ENCODE measurements at regions not wholly inside any gene's neighbourhood (a gene's known extent, or its start where the extent isn't known, plus 50 kb on each side); places are given as distances from the start of the nearest gene placed in this dataset.
"Not testable (repeated sequence)": the region's sequence is repeated elsewhere in the genome, so short reads cannot be mapped to it uniquely, and the experiment has no call there.

DNA sequence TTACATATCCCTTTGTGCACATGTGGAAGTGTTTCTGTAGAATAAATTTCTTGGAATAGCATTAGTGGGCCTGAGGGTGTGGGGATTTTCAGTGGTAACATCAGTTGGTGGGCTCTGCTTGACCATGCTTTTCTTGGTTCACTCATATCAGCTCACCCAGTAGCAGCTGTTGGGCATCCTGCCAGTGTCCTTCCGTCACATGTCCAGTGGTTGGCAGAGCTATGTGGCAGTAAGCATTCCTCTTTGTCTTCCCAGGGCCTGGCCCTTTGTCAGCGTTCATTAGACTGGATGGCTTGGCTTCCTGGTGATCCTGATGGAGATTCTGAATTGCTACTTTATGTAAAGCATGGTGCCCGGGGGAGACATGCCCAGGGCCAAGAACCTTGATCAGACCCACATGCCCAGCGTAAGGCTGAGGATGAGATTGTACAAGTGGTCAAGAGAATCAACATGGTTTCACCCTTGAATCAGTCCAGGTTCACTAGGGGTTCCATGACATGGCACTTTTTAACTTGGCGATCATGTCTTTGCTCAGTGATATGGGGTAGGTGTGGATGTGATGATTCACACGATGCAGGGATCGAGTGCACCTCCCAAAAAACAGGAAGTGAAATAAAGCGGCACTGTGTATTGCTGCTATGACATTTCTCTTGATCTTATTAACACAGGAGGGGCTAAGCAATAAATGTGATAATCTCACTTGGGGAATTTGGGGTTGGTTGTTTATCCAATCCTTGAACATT lies 72.1 kb upstream of the IGFBP7 start:
- Histone ChIP-seq H3K4me3 (ENCODE audit: low read length) (no peak overlapping the region), H3K27ac (ENCODE audit: low read depth in 1 of 2, low read length in 2 of 2) (no peak overlapping the region), H3K4me1 (ENCODE audit: insufficient read depth, low read length) (no peaks in the 10 kb centered on the region), H3K36me3 (ENCODE audit: insufficient read depth, low read length) (no peaks in the 10 kb centered on the region), H3K9me3 (ENCODE audit: control insufficient read depth in 1 of 2, insufficient read depth in 1 of 2, low read length in 2 of 2) (no peaks in the 10 kb centered on the region), H3K27me3 (ENCODE audit: control insufficient read depth in 1 of 2, insufficient read depth in 2 of 2, low read length in 2 of 2) (no peaks in the 10 kb centered on the region)
- H3K9me3 Mint-ChIP-seq = no peaks in the 10 kb centered on the region
- peaks cover 5% of the 10 kb centered on the region for H3K27me3 Mint-ChIP-seq
- no peak for DNase-seq
- no peaks in the 10 kb centered on the region for H3K4me1 Mint-ChIP-seq (ENCODE audit: low read depth)
- TF ChIP-seq, protein P1, sequence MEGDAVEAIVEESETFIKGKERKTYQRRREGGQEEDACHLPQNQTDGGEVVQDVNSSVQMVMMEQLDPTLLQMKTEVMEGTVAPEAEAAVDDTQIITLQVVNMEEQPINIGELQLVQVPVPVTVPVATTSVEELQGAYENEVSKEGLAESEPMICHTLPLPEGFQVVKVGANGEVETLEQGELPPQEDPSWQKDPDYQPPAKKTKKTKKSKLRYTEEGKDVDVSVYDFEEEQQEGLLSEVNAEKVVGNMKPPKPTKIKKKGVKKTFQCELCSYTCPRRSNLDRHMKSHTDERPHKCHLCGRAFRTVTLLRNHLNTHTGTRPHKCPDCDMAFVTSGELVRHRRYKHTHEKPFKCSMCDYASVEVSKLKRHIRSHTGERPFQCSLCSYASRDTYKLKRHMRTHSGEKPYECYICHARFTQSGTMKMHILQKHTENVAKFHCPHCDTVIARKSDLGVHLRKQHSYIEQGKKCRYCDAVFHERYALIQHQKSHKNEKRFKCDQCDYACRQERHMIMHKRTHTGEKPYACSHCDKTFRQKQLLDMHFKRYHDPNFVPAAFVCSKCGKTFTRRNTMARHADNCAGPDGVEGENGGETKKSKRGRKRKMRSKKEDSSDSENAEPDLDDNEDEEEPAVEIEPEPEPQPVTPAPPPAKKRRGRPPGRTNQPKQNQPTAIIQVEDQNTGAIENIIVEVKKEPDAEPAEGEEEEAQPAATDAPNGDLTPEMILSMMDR (IDR thresholded peaks at IDR 0.05) = no peak
- no peak overlapping the region for H3K4me3 Mint-ChIP-seq
- POLR2A ChIA-PET = no interaction called here
- ATAC-seq (ENCODE audit: poor library complexity) = no peak
- CTCF ChIA-PET = no interaction called here
- intact Hi-C loops (cut with DNase I, micrococcal nuclease) = no loop called here
- no peak overlapping the region for H3K27ac Mint-ChIP-seq
- H3K36me3 Mint-ChIP-seq (ENCODE audit: low read depth) = no peaks in the 10 kb centered on the region

DNA sequence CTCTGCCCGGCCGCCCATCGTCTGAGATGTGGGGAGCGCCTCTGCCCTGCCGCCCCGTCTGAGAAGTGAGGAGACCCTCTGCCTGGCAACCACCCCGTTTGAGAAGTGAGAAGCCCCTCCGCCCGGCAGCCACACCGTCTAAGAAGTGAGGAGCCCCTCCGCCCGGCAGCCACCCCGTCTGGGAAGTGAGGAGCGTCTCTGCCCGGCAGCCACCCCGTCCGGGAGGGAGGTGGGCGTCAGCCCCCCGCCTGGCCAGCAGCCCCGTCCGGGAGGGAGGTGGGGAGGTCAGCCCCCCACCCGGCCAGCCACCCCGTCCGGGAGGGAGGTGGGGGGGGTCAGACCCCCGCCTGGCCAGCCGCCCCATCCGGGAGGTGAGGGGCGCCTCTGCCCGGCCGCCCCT lies 63.0 kb upstream of the IGFBP7 start:
- H3K4me1 Mint-ChIP-seq (ENCODE audit: low read depth); CTCF ChIA-PET; ATAC-seq (ENCODE audit: poor library complexity): not testable (repeated sequence)

DNA sequence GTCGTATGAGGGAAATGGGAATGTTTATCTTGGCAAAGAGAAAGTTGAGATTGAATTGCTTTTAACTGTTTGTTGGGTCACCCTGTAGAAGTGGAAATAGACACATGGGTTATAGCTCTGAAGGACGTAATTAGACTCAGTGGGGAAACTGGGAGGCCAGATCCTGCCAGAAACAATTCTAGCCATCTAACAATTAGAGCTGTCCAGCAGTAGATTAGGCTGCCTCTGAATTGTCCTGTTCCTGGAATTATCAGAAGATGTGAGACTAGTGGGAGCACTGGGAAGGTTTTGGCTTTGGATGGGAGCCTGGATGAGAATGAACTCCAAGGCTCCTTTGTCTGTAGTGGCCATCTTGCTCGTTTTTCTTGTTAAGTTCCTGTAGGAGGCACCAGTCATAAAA lies 61.9 kb upstream of the IGFBP7 start:
- H3K4me3 Mint-ChIP-seq = no peak overlapping the region
- no peaks in the 10 kb centered on the region for H3K9me3 Mint-ChIP-seq
- ChIA-PET CTCF (interaction anchor here (1.2 kb wide), 1 partner anchor 9 kb away, joined by 5 read pairs; no protein-coding TSS in a partner anchor), POLR2A (no interaction called here)
- no peaks in the 10 kb centered on the region for H3K4me1 ChIP-seq (ENCODE audit: insufficient read depth, low read length)
- H3K36me3 ChIP-seq (ENCODE audit: insufficient read depth, low read length) = no peaks in the 10 kb centered on the region
- H3K4me3 ChIP-seq (ENCODE audit: low read length) = no peak overlapping the region
- no peaks in the 10 kb centered on the region for H3K27me3 ChIP-seq (ENCODE audit: control insufficient read depth in 1 of 2, insufficient read depth in 2 of 2, low read length in 2 of 2)
- H3K27ac ChIP-seq (ENCODE audit: low read depth in 1 of 2, low read length in 2 of 2) = no peak overlapping the region
- H3K27ac Mint-ChIP-seq = no peak overlapping the region
- DNase-seq (no peak), ATAC-seq (ENCODE audit: poor library complexity) (no peak)
- intact Hi-C loops (cut with DNase I, micrococcal nuclease) = no loop called here
- TF ChIP-seq, protein P1 (IDR thresholded peaks at IDR 0.05) = no peak
- peaks cover 12% of the 10 kb centered on the region for H3K27me3 Mint-ChIP-seq
- H3K4me1 Mint-ChIP-seq (ENCODE audit: low read depth) = no peaks in the 10 kb centered on the region
- H3K36me3 Mint-ChIP-seq (ENCODE audit: low read depth) = no peaks in the 10 kb centered on the region
- no peaks in the 10 kb centered on the region for H3K9me3 ChIP-seq (ENCODE audit: control insufficient read depth in 1 of 2, insufficient read depth in 1 of 2, low read length in 2 of 2)

More for the DNA sequence above, 63.0 kb upstream of the IGFBP7 start:
- H3K9me3 Mint-ChIP-seq; intact Hi-C loops (cut with DNase I, micrococcal nuclease); H3K27ac Mint-ChIP-seq; H3K27me3 ChIP-seq (ENCODE audit: control insufficient read depth in 1 of 2, insufficient read depth in 2 of 2, low read length in 2 of 2); H3K4me3 ChIP-seq (ENCODE audit: low read length); H3K27ac ChIP-seq (ENCODE audit: low read depth in 1 of 2, low read length in 2 of 2); POLR2A ChIA-PET; H3K4me1 ChIP-seq (ENCODE audit: insufficient read depth, low read length); H3K4me3 Mint-ChIP-seq; H3K36me3 Mint-ChIP-seq (ENCODE audit: low read depth); H3K27me3 Mint-ChIP-seq; H3K36me3 ChIP-seq (ENCODE audit: insufficient read depth, low read length); DNase-seq; H3K9me3 ChIP-seq (ENCODE audit: control insufficient read depth in 1 of 2, insufficient read depth in 1 of 2, low read length in 2 of 2): not testable (repeated sequence)

DNA sequence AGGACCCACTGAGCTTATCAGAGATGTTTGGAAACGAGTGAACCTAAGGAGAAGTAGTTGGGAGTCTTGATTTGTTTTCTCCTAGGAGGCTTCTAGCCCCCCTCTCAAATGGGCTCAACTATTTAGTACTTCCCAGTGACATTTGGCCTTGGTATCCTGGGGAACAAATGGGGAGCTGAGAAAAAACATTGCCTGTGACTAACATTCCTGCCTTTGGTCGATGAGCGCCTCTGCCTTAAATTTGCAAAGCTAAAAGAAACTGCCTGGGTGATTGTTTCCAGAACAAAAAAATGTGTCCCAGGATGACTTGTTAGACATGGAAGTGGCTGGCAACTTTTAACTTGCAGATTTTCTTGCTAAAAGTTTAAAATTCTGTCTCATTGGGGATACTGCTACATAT lies 58.8 kb upstream of the IGFBP7 start:
- TF ChIP-seq, protein P1 (IDR thresholded peaks at IDR 0.05) = no peak
- H3K27me3 Mint-ChIP-seq = peaks cover 38% of the 10 kb centered on the region
- intact Hi-C loops (cut with DNase I, micrococcal nuclease) = no loop called here
- H3K9me3 Mint-ChIP-seq = no peaks in the 10 kb centered on the region
- peaks cover 6% of the 10 kb centered on the region for H3K4me1 Mint-ChIP-seq (ENCODE audit: low read depth)
- ChIA-PET POLR2A (no interaction called here), CTCF (no interaction called here)
- Histone ChIP-seq H3K4me3 (ENCODE audit: low read length) (no peak overlapping the region), H3K27me3 (ENCODE audit: control insufficient read depth in 1 of 2, insufficient read depth in 2 of 2, low read length in 2 of 2) (peaks cover 0 to 12% of the 10 kb centered on the region in 2 experiments), H3K9me3 (ENCODE audit: control insufficient read depth in 1 of 2, insufficient read depth in 1 of 2, low read length in 2 of 2) (no peaks in the 10 kb centered on the region), H3K36me3 (ENCODE audit: insufficient read depth, low read length) (no peaks in the 10 kb centered on the region), H3K27ac (ENCODE audit: low read depth in 1 of 2, low read length in 2 of 2) (no peak overlapping the region), H3K4me1 (ENCODE audit: insufficient read depth, low read length) (peaks cover 3% of the 10 kb centered on the region)
- ATAC-seq (ENCODE audit: poor library complexity) = no peak
- no peak overlapping the region for H3K4me3 Mint-ChIP-seq
- DNase-seq = no peak
- no peak overlapping the region for H3K27ac Mint-ChIP-seq
- H3K36me3 Mint-ChIP-seq (ENCODE audit: low read depth) = no peaks in the 10 kb centered on the region

Data from CD4-positive, alpha-beta T cell (primary cell).